Effector memory CD8-positive, alpha-beta T cell (primary cell): ENCODE measurements at regions not wholly inside any gene's neighbourhood (a gene's known extent, or its start where the extent isn't known, plus 50 kb on each side); places are given as distances from the start of the nearest gene placed in this dataset.

Source experiments
- ATAC-seq: fragments of 150-1000 bp; cut with Tn5 transposase; replicated peaks from 2 replicates; pipeline ENCODE4 v1.10.0; 2021; ENCODE audit warnings: mild to moderate bottlenecking, moderate library complexity
- DNase-seq, 3 experiments: peaks; one replicate each; pipeline ENCODE4 v3.0.0; 2021
- H3K27ac Mint-ChIP-seq, 2 donors: one replicate each; pipeline ENCODE4 v1.8.0; 2022; ENCODE audit warnings: mild to moderate bottlenecking in 2 of 2, mixed read lengths in 2 of 2, moderate library complexity in 2 of 2
- H3K27me3 Mint-ChIP-seq, 2 donors: one replicate each; pipeline ENCODE4 v1.8.0; 2022; ENCODE audit warnings: mixed read lengths in 2 of 2
- H3K36me3 Mint-ChIP-seq: one replicate; pipeline ENCODE4 v1.8.0; 2022; ENCODE audit warnings: mild to moderate bottlenecking, moderate library complexity, mixed read lengths; ENCODE audit not compliant: insufficient read depth
- H3K4me1 Mint-ChIP-seq, 2 donors: one replicate each; pipeline ENCODE4 v1.8.0; 2022; ENCODE audit warnings: low read depth in 2 of 2, mixed read lengths in 2 of 2
- H3K4me3 Mint-ChIP-seq, 2 donors: one replicate each; pipeline ENCODE4 v1.8.0; 2022; ENCODE audit warnings: mild to moderate bottlenecking in 2 of 2, mixed read lengths in 2 of 2, moderate library complexity in 2 of 2
- H3K9me3 Mint-ChIP-seq, 2 donors: one replicate each; pipeline ENCODE4 v1.8.0; 2022; ENCODE audit warnings: mixed read lengths in 2 of 2

DNA sequence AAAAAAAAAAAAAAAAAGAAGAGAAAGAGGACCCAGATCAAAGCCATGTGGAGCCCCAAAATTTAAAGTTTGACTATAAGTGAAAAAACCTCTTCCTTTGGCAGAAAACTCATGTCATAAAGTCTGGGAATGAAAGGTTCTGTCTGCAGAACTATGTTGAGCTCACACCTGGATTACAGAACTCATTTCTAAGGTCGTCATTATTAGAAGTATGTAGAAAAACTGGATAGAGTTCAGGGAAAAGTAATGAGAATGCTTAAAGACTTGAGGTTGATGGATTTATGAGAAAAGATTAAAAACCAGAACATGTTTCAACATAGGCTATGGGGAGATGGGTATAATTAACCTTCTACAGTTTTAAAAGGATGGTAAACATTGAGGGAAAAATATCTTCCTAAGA lies 90.7 kb upstream of the COL11A1 start:
- Mint-ChIP-seq H3K4me1 (no peaks in the 10 kb centered on the region), H3K9me3 (peaks cover 0 to 2% of the 10 kb centered on the region in 2 donors), H3K27me3 (no peaks in the 10 kb centered on the region), H3K36me3 (no peaks in the 10 kb centered on the region), H3K4me3 (no peak overlapping the region), H3K27ac (no peak overlapping the region)
- DNase-seq, result no peak
- no peak for ATAC-seq

DNA sequence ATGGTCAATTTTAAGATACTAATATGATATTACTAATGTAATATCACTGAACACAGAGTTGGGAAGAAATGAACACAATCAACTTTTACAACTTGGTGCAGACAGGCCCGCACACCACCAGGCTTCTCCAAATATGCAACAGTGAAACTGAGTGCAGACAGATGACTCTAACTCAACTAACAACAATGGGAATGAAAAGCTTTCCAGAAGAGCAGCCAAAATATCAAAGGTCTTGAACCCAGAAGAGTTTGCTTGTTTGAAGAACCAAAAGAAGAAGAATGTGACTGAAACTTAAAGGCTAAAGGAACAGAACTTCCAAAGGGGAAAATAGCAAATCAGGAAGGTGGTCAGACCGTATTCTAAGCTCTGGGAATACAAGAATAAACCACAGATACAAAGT lies 89.8 kb upstream of the COL11A1 start:
- Mint-ChIP-seq H3K27me3 (no peaks in the 10 kb centered on the region), H3K36me3 (no peaks in the 10 kb centered on the region), H3K9me3 (peaks cover 0 to 2% of the 10 kb centered on the region in 2 donors), H3K4me1 (no peaks in the 10 kb centered on the region), H3K4me3 (no peak overlapping the region), H3K27ac (no peak overlapping the region)
- no peak for ATAC-seq
- DNase-seq, result no peak

DNA sequence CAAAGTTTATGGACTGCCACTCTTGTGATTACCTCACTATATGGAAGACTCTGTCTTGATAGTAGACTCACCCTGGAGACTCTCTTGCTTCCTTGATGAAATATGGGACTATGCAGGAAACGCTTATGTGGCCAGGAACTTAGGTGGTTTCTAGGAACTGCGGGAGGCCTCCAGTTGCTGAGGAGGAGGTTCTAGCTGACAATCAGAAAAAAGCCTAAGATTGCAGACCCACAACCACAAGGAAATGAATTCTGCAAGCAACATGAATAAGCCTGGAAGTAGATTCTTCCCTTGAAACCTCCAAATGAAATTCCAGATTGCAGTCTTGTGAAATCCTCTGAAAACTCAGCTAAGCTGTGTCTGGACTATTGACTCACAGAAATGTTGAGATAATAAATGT lies 88.9 kb upstream of the COL11A1 start:
- DNase-seq (no peak), ATAC-seq (no peak)
- H3K9me3 Mint-ChIP-seq, result peaks cover 0 to 2% of the 10 kb centered on the region in 2 donors

DNA sequence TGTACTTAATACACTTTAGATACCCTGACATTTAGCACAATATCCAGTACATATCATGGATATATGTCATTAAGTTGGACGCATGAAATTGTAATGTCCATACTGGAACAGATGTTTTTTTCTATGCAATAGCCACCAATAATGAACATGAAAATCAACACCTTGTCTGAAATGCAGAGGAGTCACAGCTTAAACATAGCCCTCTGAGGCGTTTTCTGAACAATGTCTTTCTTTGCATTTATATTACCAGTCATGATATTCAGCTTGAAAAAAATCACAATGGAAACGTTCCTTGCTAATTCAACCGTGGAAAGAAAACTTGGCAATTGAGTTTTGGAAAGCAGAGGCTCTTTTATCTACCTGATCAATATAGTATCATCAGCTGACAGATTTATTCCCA lies 86.7 kb upstream of the COL11A1 start:
- Mint-ChIP-seq H3K36me3 (no peaks in the 10 kb centered on the region), H3K27ac (no peak overlapping the region), H3K27me3 (no peaks in the 10 kb centered on the region)

More for the DNA sequence above, 88.9 kb upstream of the COL11A1 start:
- no peaks in the 10 kb centered on the region for H3K4me1 Mint-ChIP-seq
- no peak overlapping the region for H3K27ac Mint-ChIP-seq
- H3K36me3 Mint-ChIP-seq, result no peaks in the 10 kb centered on the region
- H3K27me3 Mint-ChIP-seq, result no peaks in the 10 kb centered on the region
- no peak overlapping the region for H3K4me3 Mint-ChIP-seq

DNA sequence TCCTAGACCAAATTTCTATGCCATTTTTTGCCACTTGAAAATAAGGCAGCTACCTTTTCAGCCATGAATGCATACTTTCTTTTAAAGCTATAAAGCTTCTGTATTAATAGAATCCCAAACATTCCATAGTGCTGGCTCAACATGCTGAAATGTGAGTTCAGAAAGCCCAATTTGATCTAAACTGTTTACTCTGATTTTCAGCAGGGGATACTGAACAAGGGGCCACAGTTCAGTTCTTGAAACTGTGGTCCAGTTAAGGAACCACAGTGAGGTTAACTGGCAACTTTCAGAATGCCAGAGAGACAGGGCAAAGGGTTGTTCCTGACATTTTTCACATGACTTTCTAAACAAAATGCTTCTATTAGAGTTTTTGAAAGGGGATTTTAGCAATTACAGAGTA lies 85.7 kb upstream of the COL11A1 start:
- no peak overlapping the region for H3K27ac Mint-ChIP-seq
- H3K4me1 Mint-ChIP-seq, result no peaks in the 10 kb centered on the region
- ATAC-seq, result no peak
- H3K4me3 Mint-ChIP-seq, result no peak overlapping the region
- no peaks in the 10 kb centered on the region for H3K27me3 Mint-ChIP-seq
- H3K36me3 Mint-ChIP-seq, result no peaks in the 10 kb centered on the region
- DNase-seq, result no peak
- peaks cover 0 to 4% of the 10 kb centered on the region in 2 donors for H3K9me3 Mint-ChIP-seq

More for the DNA sequence above, 86.7 kb upstream of the COL11A1 start:
- no peak overlapping the region for H3K4me3 Mint-ChIP-seq
- no peaks in the 10 kb centered on the region for H3K4me1 Mint-ChIP-seq
- DNase-seq (no peak), ATAC-seq (no peak)
- peaks cover 0 to 2% of the 10 kb centered on the region in 2 donors for H3K9me3 Mint-ChIP-seq

DNA sequence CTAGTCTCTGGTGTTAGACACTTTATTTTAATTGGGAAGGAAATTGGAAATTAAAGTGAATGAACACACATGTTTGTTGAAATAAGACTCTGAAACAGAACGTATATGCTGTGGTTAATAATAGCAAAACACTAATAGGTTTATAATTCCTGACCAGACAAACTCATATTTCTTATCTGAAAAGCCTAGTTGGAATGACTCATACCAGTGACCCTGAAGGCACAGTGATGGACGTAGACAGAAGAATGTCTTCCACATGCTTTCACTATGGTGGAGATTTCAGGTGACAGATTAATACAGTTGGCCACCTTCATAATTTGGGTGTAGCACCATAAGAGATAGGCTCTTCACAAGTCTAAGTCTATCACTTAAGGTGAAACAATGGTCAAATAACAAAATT lies 83.0 kb upstream of the COL11A1 start:
- Mint-ChIP-seq H3K9me3 (peaks cover 5 to 6% of the 10 kb centered on the region in 2 donors), H3K4me1 (no peaks in the 10 kb centered on the region), H3K36me3 (no peaks in the 10 kb centered on the region), H3K4me3 (no peak overlapping the region), H3K27ac (no peak overlapping the region), H3K27me3 (no peaks in the 10 kb centered on the region)
- no peak for DNase-seq
- ATAC-seq, result no peak

DNA sequence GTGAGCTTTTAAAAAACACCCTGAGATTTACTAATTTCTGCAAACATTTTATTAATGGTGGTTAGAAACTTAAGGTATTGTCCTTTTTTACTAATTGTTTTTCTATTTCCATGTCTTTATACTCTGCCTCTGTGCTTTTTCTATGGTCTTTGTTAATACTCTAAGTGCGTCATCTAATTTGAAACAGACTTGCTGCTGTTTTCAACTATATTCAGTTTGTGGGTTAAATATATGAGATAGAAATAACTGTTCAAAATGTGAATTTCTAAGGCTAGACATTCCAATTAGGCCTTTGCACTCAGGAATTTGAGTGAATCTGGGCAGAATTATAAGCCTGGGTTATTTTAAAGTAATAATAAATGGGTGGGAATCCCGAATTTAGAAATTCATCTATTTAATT lies 82.4 kb upstream of the COL11A1 start:
- no peaks in the 10 kb centered on the region for H3K36me3 Mint-ChIP-seq
- no peak overlapping the region for H3K27ac Mint-ChIP-seq
- H3K27me3 Mint-ChIP-seq, result no peaks in the 10 kb centered on the region
- ATAC-seq (no peak), DNase-seq (no peak)
- H3K4me3 Mint-ChIP-seq, result no peak overlapping the region
- peaks cover 9 to 10% of the 10 kb centered on the region in 2 donors for H3K9me3 Mint-ChIP-seq
- H3K4me1 Mint-ChIP-seq, result no peaks in the 10 kb centered on the region

DNA sequence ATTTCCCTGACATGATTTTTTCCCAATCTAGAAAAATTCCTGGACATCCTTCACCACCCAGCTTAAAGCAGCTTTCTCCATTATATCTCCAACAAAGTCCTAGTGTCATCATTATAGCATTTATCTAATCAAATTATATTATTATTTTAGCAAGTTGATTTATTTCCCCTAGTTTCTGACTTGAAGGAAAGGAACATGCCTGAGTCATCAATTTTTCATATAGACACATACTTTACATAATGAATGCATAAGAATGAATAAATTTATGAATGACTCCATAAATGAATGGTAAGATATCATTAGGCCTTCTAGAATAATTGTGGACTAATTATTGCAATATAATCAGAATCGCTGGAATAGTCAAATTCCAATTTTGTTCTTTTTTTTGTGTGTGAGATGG lies 79.4 kb upstream of the COL11A1 start:
- no peak overlapping the region for H3K27ac Mint-ChIP-seq
- DNase-seq, result no peak
- H3K36me3 Mint-ChIP-seq, result no peaks in the 10 kb centered on the region
- no peak overlapping the region for H3K4me3 Mint-ChIP-seq
- H3K27me3 Mint-ChIP-seq, result no peaks in the 10 kb centered on the region
- no peak for ATAC-seq
- peaks cover 6 to 21% of the 10 kb centered on the region in 2 donors for H3K9me3 Mint-ChIP-seq
- H3K4me1 Mint-ChIP-seq, result no peaks in the 10 kb centered on the region

DNA sequence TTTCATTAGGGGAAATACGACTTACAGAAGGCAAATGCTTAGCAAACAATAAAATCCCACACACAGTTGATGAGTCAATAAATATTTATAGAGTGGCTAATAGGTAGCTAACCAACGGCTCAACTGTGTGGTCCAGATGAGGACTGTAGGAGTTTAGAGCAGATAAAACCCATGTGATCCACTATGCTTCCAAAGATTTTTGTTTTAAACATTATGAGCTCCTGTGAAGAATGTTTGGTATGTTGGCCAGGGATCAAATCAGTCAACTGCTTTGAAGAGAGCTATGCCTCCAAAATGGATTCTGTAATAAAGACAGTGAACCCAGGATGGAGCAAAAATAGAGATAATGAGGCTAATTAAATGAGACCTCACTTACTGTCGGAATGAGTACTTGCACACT lies 72.3 kb upstream of the COL11A1 start:
- no peak for DNase-seq

DNA sequence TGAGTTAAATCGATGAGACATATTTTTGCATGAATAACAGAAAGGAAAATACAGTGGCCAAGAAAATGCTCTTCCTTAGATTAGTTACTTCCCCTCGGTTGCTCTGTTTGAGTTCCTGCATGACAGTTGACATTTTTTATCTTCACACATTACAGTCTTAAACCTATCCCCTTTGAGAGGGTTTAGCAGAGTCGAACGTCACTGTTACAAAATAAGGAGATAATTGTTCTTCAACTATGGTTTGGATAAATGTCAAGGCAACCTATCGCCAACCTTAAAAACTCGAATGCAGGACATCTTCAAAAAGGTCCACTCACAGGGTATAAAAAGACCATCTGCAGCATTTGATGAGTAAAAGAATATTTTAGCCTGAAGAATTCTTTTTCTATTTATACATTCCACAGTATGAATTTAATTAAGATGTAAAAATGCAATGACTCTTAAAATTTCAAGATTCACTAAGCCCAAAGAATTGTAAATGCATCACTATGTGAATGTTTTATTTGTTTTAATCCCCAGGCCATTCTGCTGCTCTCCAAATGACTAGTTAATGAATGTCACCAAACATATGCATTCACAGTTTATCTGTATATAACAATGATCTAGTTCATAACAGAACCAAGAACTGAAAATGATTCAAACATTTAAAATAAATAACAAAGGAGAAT lies 68.9 kb upstream of the COL11A1 start:
- Mint-ChIP-seq H3K27me3 (no peaks in the 10 kb centered on the region), H3K36me3 (no peaks in the 10 kb centered on the region), H3K27ac (no peak overlapping the region), H3K9me3 (peaks cover 0 to 5% of the 10 kb centered on the region in 2 donors), H3K4me1 (no peaks in the 10 kb centered on the region), H3K4me3 (no peak overlapping the region)
- DNase-seq, result no peak
- no peak for ATAC-seq

More for the DNA sequence above, 72.3 kb upstream of the COL11A1 start:
- H3K27me3 Mint-ChIP-seq, result no peaks in the 10 kb centered on the region
- ATAC-seq, result no peak
- no peak overlapping the region for H3K27ac Mint-ChIP-seq
- peaks cover 4 to 10% of the 10 kb centered on the region in 2 donors for H3K9me3 Mint-ChIP-seq
- H3K36me3 Mint-ChIP-seq, result no peaks in the 10 kb centered on the region
- H3K4me3 Mint-ChIP-seq, result no peak overlapping the region
- H3K4me1 Mint-ChIP-seq, result no peaks in the 10 kb centered on the region

DNA sequence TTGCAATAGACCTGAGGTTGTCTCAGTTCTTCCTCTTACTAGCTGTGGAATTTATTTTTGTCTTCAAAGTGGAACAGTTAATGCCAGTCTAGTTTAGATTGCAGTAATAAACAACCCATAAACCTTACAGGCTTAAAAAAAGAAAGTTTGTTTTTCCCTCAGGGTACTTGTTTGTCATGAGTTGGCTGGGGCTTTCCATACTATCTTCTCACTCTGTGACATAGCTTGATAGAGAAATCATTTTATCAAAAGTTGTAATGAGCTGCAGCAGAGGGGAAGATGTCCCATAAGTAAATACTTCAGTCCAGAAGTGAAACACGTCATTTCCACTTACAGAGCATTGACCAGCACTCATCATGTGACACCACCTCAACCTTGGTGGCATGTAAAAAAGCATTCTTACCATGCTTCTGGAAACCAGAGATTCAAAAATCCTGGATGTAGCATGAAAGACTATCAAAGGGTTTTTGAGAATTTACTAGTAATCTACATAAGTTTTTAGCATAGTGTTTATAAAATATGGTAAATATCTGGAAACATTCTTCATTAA lies 62.8 kb upstream of the COL11A1 start:
- H3K4me1 Mint-ChIP-seq, result no peaks in the 10 kb centered on the region
- no peak for ATAC-seq
- no peak overlapping the region for H3K27ac Mint-ChIP-seq
- H3K36me3 Mint-ChIP-seq, result no peaks in the 10 kb centered on the region
- DNase-seq, result no peak
- H3K27me3 Mint-ChIP-seq, result no peaks in the 10 kb centered on the region
- H3K9me3 Mint-ChIP-seq, result peaks cover 4 to 6% of the 10 kb centered on the region in 2 donors
- H3K4me3 Mint-ChIP-seq, result no peak overlapping the region

DNA sequence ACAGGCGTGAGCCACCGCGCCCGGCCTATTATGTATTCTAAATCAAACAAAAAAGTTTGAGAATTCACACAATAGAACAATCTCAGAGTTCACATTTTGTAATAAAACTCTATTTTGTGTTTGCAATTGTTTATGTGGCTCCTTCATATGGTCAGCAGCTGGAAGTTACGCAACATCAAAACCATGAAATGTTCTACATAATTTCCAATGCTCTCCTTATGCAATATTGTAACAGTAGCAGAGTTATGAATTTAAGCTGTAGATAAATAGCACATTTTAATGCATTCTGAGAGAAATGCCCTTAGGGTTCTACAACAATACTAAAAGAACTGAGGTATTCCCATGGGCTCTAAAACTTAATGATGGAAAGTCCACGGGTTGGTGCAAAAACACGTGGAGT lies 62.3 kb upstream of the COL11A1 start:
- Mint-ChIP-seq H3K4me3 (no peak overlapping the region), H3K36me3 (no peaks in the 10 kb centered on the region), H3K27ac (no peak overlapping the region), H3K27me3 (no peaks in the 10 kb centered on the region), H3K4me1 (no peaks in the 10 kb centered on the region), H3K9me3 (peaks cover 7 to 10% of the 10 kb centered on the region in 2 donors)
- ATAC-seq (no peak), DNase-seq (no peak)

DNA sequence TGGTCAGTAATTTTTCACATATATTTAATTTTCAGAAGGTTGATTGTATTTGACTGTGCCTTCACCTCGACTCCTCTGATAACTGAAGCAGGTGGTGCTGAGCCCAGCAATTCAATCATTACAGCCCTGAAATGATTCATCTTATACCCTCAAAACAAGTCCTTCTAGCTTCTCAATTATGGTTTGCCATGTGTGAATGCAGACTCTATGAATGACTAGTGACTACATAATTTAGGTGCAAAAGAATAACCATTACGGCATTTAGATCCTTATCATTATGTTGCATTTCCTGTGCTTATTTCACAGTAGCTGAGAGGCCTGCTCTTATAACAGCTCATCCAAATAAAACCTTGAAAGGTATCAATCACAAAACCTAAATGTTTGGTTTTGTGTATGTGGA lies 54.0 kb upstream of the COL11A1 start:
- H3K4me3 Mint-ChIP-seq, result no peak overlapping the region
- H3K36me3 Mint-ChIP-seq, result no peaks in the 10 kb centered on the region
- ATAC-seq, result no peak
- no peak overlapping the region for H3K27ac Mint-ChIP-seq
- H3K27me3 Mint-ChIP-seq, result no peaks in the 10 kb centered on the region
- DNase-seq, result no peak
- H3K9me3 Mint-ChIP-seq, result peaks cover 13 to 17% of the 10 kb centered on the region in 2 donors
- no peaks in the 10 kb centered on the region for H3K4me1 Mint-ChIP-seq

DNA sequence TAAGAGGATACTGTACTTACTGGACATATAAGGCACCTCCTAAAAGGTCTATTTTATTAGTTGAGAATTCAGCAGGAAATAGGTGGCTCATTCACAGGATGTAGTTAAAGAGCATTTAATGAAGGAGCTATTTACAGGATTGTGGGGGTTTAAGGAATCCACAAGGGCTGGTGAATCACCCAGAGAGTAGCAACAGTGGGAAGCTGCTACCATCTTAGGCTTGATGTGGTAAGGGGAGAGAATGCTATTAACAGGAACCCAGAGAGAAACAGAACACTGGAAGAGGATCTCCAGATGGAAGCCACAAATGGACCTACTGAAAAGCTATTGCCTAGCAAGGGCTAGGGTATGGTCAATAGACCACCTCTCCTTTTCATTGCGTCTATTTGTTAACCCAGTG lies 52.0 kb upstream of the COL11A1 start:
- peaks cover 7 to 8% of the 10 kb centered on the region in 2 donors for H3K9me3 Mint-ChIP-seq
- H3K4me3 Mint-ChIP-seq, result no peak overlapping the region
- ATAC-seq (no peak), DNase-seq (no peak)
- H3K4me1 Mint-ChIP-seq, result no peaks in the 10 kb centered on the region
- H3K27me3 Mint-ChIP-seq, result no peaks in the 10 kb centered on the region
- H3K27ac Mint-ChIP-seq, result no peak overlapping the region
- no peaks in the 10 kb centered on the region for H3K36me3 Mint-ChIP-seq
